Neural progenitor cell (in vitro differentiated cells): ENCODE measurements at regions not wholly inside any gene's neighbourhood (a gene's known extent, or its start where the extent isn't known, plus 50 kb on each side); places are given as distances from the start of the nearest gene placed in this dataset.

Experiments used
- CTCF ChIP-seq: fragments of 200-600 bp; sonication (generic); IDR thresholded peaks from 2 replicates; pipeline ENCODE4 v1.5.1; 2017; ENCODE audit warnings: antibody characterized with exemption, mild to moderate bottlenecking
- EZH2 ChIP-seq: fragments of 200-600 bp; sonication (generic); IDR thresholded peaks from 2 replicates; pipeline ENCODE4 v1.6.1; 2017; ENCODE audit warnings: antibody characterized with exemption, mild to moderate bottlenecking, moderate library complexity

DNA sequence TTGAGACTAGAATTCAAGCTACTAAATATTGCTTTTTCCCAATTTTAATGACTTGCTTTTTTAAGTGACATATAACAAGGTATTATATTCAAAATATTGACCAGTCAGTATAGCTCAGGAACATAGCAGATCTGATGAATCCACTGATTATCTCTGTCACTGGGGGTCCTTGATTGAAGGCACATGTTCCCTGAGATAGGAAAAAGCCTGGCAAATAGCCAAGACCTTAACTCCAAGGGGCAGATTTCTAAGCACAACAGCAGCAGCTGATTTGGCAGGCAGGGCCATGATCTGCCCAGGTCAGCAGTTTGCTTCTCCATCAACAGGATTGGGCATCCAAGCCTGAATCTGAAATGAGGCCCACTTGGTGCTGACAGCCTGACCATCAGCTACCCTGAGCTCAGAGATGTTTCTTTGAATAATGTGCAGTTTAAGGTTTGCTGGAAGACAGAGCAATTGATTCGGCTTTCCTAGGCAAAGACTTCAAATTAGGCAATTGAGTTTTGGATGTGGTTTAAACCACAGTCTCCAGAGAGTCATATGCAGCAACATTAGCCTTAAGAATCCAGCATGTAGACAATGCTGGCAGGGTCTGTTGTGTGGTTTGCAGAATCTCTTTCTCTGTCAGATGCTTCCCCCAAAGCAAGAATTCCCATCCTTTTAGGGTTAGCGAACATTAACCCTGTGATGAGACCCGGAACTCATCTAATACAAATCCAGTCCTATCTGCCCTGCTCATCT lies 352.6 kb downstream of the ADRA2A start:
- TF ChIP-seq CTCF (no peak), EZH2 (no peak)
